ENCODE measurements at regions not wholly inside any gene's neighbourhood (a gene's known extent, or its start where the extent isn't known, plus 50 kb on each side); places are given as distances from the start of the nearest gene placed in this dataset.

DNA sequence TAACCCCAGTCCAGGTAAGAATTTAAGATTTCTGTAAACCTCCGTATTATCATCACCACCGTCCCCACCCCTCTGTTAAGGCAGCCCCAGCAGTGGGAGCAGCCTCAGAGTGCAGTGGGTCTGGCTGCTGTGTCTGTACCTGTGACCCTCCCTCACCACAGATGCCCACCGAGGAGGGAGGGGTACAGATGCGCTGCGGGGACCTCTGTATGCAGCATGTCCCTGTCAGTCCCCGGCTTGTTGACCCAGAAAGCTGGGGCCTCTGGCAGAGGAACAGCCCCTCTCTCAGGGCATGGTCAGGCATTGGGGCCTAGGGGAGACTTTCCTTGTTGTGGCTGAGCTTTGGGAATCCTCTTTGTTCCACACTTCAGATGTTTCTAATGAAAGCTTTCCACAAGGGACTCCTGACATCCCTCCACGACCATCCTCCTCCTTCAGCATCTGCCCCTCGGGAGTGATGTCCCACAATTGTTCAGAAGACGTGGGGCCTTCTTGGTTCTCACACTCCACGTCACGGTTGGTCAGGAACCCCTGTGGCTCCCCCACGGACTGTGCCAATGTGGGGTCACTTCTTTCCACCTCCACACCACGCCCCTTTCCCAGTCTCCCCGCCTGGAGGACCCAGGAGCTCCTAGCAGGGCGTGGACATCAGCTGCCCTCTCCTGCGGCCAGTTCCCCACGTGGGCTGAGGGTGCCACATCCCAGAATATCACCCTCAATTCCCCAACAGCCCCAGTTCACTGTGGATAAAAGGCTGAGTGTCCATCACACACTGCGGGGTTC is 384.2 kb upstream of the MYT1L start:
- H3K27ac ChIP-seq (ENCODE audit: low read depth in 1 of 2, low read length in 2 of 2) = no peak overlapping the region
- TF ChIP-seq FOXA1 (IDR thresholded peaks at IDR 0.05) (no peak), SP1 (IDR thresholded peaks at IDR 0.05) (no peak), YY1 (IDR thresholded peaks at IDR 0.05) (no peak), TAF1 (conservative IDR thresholded peaks at IDR 0.05) (no peak), HNF4G (IDR thresholded peaks at IDR 0.05) (no peak), EGR1 (IDR thresholded peaks at IDR 0.05; ENCODE audit: low read depth in 2 of 2) (no peak), GABPA (IDR thresholded peaks at IDR 0.05 in 1 of 2, conservative IDR thresholded peaks at IDR 0.05 in 1 of 2) (no peak), CTCF (IDR thresholded peaks at IDR 0.05; ENCODE audit: low read depth, low read length, missing input control) (no peak)
- TF ChIP-seq, protein P1, sequence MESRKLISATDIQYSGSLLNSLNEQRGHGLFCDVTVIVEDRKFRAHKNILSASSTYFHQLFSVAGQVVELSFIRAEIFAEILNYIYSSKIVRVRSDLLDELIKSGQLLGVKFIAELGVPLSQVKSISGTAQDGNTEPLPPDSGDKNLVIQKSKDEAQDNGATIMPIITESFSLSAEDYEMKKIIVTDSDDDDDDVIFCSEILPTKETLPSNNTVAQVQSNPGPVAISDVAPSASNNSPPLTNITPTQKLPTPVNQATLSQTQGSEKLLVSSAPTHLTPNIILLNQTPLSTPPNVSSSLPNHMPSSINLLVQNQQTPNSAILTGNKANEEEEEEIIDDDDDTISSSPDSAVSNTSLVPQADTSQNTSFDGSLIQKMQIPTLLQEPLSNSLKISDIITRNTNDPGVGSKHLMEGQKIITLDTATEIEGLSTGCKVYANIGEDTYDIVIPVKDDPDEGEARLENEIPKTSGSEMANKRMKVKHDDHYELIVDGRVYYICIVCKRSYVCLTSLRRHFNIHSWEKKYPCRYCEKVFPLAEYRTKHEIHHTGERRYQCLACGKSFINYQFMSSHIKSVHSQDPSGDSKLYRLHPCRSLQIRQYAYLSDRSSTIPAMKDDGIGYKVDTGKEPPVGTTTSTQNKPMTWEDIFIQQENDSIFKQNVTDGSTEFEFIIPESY (IDR thresholded peaks at IDR 0.05) = no peak
- TF ChIP-seq, protein P2, sequence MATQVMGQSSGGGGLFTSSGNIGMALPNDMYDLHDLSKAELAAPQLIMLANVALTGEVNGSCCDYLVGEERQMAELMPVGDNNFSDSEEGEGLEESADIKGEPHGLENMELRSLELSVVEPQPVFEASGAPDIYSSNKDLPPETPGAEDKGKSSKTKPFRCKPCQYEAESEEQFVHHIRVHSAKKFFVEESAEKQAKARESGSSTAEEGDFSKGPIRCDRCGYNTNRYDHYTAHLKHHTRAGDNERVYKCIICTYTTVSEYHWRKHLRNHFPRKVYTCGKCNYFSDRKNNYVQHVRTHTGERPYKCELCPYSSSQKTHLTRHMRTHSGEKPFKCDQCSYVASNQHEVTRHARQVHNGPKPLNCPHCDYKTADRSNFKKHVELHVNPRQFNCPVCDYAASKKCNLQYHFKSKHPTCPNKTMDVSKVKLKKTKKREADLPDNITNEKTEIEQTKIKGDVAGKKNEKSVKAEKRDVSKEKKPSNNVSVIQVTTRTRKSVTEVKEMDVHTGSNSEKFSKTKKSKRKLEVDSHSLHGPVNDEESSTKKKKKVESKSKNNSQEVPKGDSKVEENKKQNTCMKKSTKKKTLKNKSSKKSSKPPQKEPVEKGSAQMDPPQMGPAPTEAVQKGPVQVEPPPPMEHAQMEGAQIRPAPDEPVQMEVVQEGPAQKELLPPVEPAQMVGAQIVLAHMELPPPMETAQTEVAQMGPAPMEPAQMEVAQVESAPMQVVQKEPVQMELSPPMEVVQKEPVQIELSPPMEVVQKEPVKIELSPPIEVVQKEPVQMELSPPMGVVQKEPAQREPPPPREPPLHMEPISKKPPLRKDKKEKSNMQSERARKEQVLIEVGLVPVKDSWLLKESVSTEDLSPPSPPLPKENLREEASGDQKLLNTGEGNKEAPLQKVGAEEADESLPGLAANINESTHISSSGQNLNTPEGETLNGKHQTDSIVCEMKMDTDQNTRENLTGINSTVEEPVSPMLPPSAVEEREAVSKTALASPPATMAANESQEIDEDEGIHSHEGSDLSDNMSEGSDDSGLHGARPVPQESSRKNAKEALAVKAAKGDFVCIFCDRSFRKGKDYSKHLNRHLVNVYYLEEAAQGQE (IDR thresholded peaks at IDR 0.05) = no peak
- no peaks in the 10 kb centered on the region for H3K36me3 ChIP-seq (ENCODE audit: control insufficient read depth in 4 of 4, insufficient read depth in 3 of 4, low read depth in 1 of 4, low read length in 3 of 4)

GRCh38 chr2:2714408-2714807 is 383.3 kb upstream of the MYT1L start:
- TF ChIP-seq TAF1 (conservative IDR thresholded peaks at IDR 0.05) (no peak), YY1 (IDR thresholded peaks at IDR 0.05) (no peak), FOXA2 (IDR thresholded peaks at IDR 0.05) (no peak), SP1 (IDR thresholded peaks at IDR 0.05) (no peak), GABPA (IDR thresholded peaks at IDR 0.05 in 1 of 2, conservative IDR thresholded peaks at IDR 0.05 in 1 of 2) (no peak), CTCF (IDR thresholded peaks at IDR 0.05; ENCODE audit: low read depth, low read length, missing input control) (no peak), HNF4A (conservative IDR thresholded peaks at IDR 0.05) (no peak)
- Histone ChIP-seq H3K9ac (ENCODE audit: low read depth in 1 of 2, low read length in 2 of 2) (no peak overlapping the region), H3K9me3 (ENCODE audit: control insufficient read depth in 4 of 4, low read length in 3 of 4) (no peaks in the 10 kb centered on the region), H3K27ac (ENCODE audit: low read depth in 1 of 2, low read length in 2 of 2) (no peak overlapping the region), H3K4me1 (ENCODE audit: control insufficient read depth in 4 of 4, insufficient read depth in 4 of 4, low read length in 3 of 4) (no peaks in the 10 kb centered on the region), H3K27me3 (ENCODE audit: control insufficient read depth in 4 of 4, insufficient read depth in 4 of 4, low read length in 3 of 4) (peaks cover 0 to 5% (median under 1%) of the 10 kb centered on the region in 4 donors), H3K4me3 (ENCODE audit: low read depth in 1 of 3, low read length in 3 of 3) (no peak overlapping the region), H3K36me3 (ENCODE audit: control insufficient read depth in 4 of 4, insufficient read depth in 3 of 4, low read depth in 1 of 4, low read length in 3 of 4) (no peaks in the 10 kb centered on the region)
- no peak for DNase-seq (ENCODE audit: low spot score)
- WGBS = 75% methylated on average over 7 of the region's 7 CpGs

More for the DNA sequence above, 384.2 kb upstream of the MYT1L start:
- DNase-seq (ENCODE audit: low spot score) = no peak
- H3K9me3 ChIP-seq (ENCODE audit: control insufficient read depth in 4 of 4, low read length in 3 of 4) = no peaks in the 10 kb centered on the region
- peaks cover 0 to 5% (median under 1%) of the 10 kb centered on the region in 4 donors for H3K27me3 ChIP-seq (ENCODE audit: control insufficient read depth in 4 of 4, insufficient read depth in 4 of 4, low read length in 3 of 4)
- H3K4me3 ChIP-seq (ENCODE audit: low read depth in 1 of 3, low read length in 3 of 3) = no peak overlapping the region
- H3K4me1 ChIP-seq (ENCODE audit: control insufficient read depth in 4 of 4, insufficient read depth in 4 of 4, low read length in 3 of 4) = no peaks in the 10 kb centered on the region
- H3K9ac ChIP-seq (ENCODE audit: low read depth in 1 of 2, low read length in 2 of 2) = no peak overlapping the region
- WGBS = 72% methylated on average over 18 of the region's 18 CpGs

Data from liver (tissue), 8 donors.